Stimulated activated CD8-positive, alpha-beta memory T cell treated with anti-CD3 and anti-CD28 coated beads, Interleukin-7, amount 100 ng/mL, for 48 hours (primary cell): ENCODE measurements at regions not wholly inside any gene's neighbourhood (a gene's known extent, or its start where the extent isn't known, plus 50 kb on each side); places are given as distances from the start of the nearest gene placed in this dataset.

Experiments
- DNase-seq, 2 donors: peaks; one replicate each; pipeline ENCODE4 v3.0.0-alpha.2; 2020; ENCODE audit warnings: low read depth in 1 of 2; ENCODE audit errors: extremely low read depth in 1 of 2

DNA sequence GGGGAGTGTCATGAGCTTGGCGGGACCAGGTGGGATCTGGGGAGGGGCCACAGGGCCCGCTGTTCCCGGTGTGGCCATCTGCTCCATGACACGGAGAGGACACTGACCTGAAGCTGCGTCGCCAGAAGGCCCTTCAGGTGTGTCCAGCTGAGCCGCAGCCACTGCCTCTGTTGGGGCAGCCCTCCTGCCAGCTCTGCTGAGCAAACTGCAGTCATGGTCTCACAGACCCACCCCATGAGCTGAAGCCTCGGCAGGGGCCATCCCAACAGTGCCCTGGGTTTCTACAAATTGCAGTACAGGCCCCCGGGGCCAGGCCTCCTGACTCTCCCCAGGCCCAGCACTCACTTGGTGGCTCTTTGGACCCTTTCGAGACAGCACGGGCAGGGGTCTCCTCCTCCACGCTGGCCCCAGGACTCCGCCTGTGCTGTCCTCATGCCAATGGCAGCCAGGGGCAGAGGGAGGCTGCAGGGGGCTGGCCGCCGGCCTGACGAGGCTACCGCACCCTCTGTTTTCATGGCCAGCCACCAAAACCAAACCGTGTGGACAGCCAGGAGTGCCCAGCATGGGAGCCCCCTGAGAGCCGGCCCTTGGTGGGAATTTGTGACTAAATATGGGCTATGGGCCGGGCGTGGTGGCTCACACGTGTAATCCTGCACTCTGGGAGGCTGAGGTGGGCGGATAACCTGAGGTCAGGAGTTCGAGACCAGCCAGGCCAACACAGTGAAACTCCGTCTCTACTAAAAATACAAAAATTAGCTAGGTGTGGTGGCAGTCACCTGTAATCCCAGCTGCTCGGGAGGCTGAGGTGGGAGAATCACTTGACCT, 175.2 kb upstream of the SALL3 start:
- DNase-seq = no peak

GRCh38 chr18:78805840-78806239, 173.8 kb upstream of the SALL3 start:
- no peak for DNase-seq

DNA sequence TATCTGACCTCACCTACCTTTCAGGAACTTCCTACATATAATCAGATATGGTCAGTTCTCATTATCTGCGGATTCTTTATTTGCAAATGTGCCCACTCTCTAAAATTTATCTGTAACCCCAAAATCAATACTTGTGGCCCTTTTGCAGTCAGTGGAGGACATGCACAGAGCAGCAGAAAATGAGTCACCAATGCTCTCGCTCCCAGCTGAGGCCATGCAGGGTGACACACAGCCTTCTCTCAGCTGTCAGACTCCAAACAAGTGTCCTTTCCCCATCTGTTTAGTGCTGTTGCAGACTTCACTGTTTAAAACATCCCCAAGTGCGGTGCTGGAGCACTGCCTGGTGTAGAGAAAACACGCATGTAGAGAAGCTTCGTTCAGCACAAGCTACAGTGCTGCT, 171.9 kb upstream of the SALL3 start:
- DNase-seq = no peak

DNA sequence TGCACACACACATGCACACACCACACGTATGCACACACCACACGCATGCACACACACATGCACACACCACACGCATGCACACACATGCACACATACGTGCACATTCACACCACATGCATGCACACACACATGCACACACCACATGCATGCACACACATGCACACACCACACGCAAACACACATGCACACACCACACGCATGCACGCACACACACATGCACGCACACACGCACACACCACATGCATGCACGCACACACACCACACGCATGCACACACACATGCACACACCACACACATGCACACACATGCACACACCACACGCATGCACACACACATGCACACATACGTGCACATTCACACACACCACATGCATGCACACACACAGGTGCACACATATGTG, 169.8 kb upstream of the SALL3 start:
- no peak for DNase-seq

GRCh38 chr18:78810706-78811105, 168.9 kb upstream of the SALL3 start:
- no peak for DNase-seq

DNA sequence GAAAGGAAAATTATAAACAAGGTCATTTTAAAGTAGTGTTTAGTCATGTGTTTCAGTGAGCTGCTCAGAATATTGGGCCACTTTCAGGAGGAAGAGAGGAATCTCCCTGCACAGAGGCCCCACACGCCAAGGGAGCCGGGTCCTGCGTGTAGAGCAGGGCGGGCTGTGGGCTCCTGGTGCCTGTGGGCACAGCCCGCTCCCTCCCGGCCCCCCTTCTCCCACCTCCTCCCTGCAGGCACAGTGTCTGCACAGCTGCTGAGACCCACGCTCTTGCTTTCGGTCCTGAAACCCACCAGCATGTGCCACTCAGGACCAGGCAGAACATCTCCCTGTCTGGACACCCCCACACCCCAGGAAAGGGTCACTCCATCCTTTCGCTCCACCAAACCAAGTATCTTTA, 167.6 kb upstream of the SALL3 start:
- DNase-seq = no peak

GRCh38 chr18:78813156-78813555, 166.5 kb upstream of the SALL3 start:
- DNase-seq = no peak

- DNase-seq = no peak
Observed at GRCh38 chr18:78813936-78814710, 165.5 kb upstream of the SALL3 start.

- no peak for DNase-seq
Observed at GRCh38 chr18:78814766-78815165, 164.9 kb upstream of the SALL3 start.

- no peak for DNase-seq
Observed at GRCh38 chr18:78816114-78816513, 163.5 kb upstream of the SALL3 start.

GRCh38 chr18:78816916-78817315, 162.7 kb upstream of the SALL3 start:
- DNase-seq = no peak

DNA sequence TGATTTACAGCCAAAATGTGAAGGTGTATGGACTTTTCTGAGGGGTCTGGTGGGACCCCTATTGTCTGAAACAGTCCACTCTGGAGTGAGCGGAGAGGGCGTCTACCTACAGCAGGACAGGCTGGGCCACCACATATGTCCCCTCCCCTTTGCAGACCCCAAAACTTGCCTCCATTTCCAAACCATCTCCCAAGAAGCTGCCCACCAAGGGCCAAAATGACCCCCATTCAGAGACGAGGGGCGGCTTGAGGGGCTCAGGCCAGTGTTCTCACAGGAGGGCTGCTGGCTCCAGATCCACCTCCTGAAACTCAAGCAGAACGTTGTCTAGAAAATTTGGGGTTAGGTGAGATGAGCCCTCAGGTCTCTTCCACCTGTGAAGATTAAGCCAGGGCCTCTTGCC, 161.1 kb upstream of the SALL3 start:
- no peak for DNase-seq

DNA sequence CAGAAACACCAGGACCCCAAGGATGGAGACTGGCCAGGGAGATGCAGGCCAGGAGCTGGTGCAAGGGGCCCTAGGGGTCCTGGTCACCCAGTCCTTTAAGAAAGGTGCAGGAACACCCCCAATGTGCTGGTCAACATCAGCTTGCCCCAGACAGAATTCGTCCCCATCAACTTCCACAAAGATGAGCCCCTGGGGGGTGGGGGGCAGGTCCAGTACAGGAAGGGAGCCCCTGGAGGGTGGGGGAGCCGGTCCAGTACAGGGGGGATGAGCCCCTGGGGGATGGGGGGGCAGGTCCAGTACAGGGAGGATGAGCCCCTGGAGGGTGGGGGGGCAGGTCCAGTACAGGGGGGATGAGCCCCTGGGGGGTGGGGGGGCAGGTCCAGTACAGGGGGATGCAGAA, 160.7 kb upstream of the SALL3 start:
- DNase-seq = no peak

- no peak for DNase-seq
Observed at GRCh38 chr18:78820161-78820834, 159.3 kb upstream of the SALL3 start.

DNA sequence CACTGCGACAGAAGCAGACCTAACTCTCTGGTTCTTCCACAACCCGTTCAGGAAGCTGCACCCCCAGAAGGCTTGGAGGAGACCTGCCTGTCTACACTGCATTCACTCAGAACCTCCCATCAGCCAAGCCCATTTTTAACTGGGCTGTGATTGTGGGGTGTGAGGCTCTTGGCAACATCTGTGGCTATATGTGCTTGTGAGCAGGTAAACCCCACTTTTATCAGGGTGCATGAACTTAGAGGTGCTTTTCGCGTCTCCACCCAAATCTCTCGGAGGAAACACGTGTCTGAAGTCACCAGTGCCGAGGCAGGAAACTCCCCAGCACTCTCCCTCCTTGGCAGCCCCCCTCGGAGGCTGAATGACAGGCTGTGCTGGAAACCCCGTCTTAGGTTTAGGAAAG, 158.2 kb upstream of the SALL3 start:
- DNase-seq = no peak

DNA sequence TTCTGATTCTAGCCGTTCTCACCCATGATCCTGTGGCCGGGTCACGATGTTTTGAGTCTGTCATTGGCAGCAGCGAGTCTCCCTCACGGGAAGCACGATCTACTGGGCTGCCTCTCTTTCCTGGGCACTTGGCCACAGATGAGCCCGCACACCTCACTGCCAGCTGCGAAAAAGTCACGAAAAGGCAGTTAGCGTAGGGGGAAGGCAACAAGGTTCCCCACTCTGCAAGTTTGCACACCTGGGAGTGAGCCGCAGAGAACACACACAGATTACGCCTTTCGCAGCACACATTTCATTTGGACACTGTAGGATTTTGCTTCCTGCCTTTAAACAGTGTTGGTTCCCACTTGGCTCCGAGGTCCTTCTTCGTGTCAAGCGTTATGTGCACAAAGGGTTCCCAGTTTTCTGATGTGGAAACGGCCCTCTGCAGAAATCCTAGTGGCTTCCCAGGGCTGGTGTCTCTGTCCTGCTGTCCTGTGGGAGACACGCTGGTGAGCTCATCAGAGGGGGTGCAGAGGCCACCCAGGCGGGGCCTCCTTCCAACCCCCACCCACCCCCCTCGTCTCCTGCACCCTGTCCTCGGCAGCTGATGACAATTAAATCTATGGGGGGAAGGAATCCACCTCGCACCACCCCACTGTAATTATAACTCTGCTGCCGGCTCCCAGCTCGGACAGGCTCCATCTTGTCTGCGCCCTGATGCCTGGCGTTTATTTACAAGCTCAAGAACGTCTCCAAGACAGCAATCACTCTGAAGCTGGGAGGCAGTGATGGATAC, 157.3 kb upstream of the SALL3 start:
- DNase-seq = no peak

GRCh38 chr18:78822949-78823285, 156.7 kb upstream of the SALL3 start:
- no peak for DNase-seq

GRCh38 chr18:78825168-78825567, 154.4 kb upstream of the SALL3 start:
- DNase-seq = no peak

DNA sequence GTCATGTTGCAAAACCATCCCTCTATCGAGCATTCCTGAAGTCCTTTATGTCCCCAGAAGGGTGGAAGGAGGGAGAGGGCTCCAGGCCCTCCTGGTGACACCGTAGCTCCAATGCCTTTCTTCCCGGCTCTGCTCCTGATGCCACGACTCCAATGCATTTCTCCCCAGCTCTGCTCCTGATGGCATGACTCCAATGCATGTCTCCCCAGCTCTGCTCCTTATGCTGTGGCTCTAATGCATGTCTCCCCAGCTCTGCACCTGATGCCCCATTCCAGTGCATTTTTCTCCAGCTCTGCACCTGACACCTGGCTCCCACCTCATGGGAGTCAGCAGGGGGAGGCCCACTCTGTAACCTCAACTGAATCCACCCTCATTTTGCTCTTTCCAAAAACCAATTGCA, 153.0 kb upstream of the SALL3 start:
- DNase-seq = no peak

- no peak for DNase-seq
Observed at GRCh38 chr18:78827141-78827540, 152.5 kb upstream of the SALL3 start.

DNA sequence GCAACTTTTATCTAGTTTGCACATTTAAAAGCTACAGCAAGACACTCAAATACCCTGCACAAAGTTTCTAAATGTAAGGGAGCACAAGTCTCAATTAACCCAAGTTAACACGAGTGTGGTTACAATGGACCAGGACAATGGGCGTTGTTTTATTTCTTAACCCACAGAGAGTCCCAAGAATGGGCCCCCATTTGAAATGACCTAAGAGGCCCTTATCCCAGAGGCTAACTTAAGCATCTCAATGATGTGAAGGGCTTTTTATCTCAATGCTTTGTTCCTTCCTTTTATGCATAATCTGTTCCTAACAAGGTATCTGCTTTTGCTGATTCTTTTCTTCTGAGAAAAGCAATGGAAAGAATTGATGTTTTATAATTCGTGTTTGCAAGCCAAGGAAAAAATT, 151.5 kb upstream of the SALL3 start:
- DNase-seq = no peak
